VCaP (cell line): ENCODE measurements at regions not wholly inside any gene's neighbourhood (a gene's known extent, or its start where the extent isn't known, plus 50 kb on each side); places are given as distances from the start of the nearest gene placed in this dataset.

Experiments used
- H3K27ac ChIP-seq: fragments of 450-650 bp; 2 replicates; pipeline ENCODE4 v1.5.1; 2017
- CTCF ChIP-seq: fragments of 450-650 bp; conservative IDR thresholded peaks from 2 replicates; pipeline ENCODE4 v1.5.1; 2017; ENCODE audit warnings: mild to moderate bottlenecking, moderate library complexity

DNA sequence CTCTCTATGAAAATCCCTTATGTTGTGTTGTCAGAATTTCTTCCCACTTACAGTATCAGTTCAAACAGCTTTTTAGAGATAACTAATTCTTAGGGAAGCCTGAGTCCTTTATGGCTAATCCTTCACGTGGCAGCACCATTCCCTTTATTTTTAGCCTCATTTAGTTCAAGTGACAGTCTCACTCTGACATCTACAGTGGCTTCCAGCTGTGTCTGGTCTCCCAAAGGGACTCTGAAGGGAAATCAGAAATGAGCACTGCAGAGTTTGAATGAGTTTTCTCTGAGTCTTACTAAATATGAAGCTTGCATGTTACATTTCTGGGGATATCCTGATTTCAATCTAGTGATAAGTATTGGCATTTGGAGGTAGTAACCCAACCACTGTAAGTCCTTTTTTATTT is 1104.1 kb downstream of the CDH11 start:
- H3K27ac ChIP-seq = no peak overlapping the region
- no peak for TF ChIP-seq CTCF

DNA sequence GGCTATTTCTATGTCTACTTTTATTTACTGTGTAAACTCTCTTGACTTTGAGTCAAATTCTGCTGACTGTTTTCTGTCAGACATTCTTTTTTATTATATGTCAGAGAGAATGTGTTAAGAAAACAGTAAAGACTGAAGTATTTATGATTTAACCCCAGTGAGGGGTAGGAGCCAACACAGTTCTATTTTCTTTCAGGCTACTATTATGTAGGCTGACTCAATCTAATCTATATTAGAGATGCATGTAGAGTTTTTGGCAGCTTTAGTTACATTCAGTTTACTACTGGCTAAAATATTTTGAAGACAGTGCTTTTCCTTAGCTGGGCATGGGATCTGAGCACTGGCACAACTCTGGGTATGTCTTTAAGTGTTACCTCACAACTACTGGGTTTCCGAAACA is 1108.0 kb downstream of the CDH11 start:
- H3K27ac ChIP-seq = no peak overlapping the region
- TF ChIP-seq CTCF = no peak

- TF ChIP-seq CTCF = no peak
- no peak overlapping the region for H3K27ac ChIP-seq
Measured at GRCh38 chr16:64012166-64012565, 1109.7 kb downstream of the CDH11 start.

DNA sequence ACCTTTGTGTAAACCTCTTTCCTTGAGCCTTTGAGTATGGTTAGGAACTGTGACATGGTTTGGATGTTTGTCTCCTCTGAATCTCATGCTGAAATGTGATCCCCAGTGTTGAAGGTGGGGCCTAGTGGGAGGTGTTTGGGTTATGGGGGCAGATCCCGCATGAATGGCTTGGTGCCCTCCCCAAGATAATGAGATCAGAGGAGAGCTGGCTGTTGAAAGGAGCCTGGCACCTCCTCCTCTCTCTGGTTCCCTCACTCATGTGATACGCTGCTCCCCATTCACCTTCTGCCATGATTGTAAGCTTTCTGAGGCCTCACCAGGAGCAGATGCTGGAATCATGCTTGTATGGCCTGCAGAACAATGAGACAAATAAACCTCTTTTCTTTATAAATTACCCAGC is 1110.2 kb downstream of the CDH11 start:
- no peak overlapping the region for H3K27ac ChIP-seq
- no peak for TF ChIP-seq CTCF

GRCh38 chr16:64008131-64008530 is 1113.7 kb downstream of the CDH11 start:
- H3K27ac ChIP-seq = no peak overlapping the region
- TF ChIP-seq CTCF = no peak

DNA sequence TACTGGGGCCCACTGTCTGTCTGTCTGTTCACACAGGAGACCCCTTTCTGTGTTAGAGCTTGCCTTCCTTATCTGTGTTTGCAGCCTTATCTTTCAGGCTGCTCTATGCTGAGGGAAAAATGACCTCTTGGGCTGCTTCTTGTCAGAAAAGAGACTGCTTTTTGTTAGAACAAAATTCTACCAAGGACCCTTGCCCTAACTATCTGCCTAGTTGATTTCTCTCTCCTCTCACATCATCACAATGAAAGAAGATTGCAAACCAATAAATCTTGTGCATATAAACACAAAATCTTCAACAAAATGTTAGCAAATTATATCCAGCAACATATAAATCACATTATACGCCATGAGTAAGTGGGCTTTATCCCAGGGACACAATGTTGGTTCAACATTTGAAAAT is 1117.7 kb downstream of the CDH11 start:
- H3K27ac ChIP-seq = no peak overlapping the region
- no peak for TF ChIP-seq CTCF

- no peak for TF ChIP-seq CTCF
- no peak overlapping the region for H3K27ac ChIP-seq
Measured at GRCh38 chr16:63995025-63995424, 1126.8 kb downstream of the CDH11 start.

- TF ChIP-seq CTCF = no peak
- no peak overlapping the region for H3K27ac ChIP-seq
Measured at GRCh38 chr16:63983401-63983800, 1138.5 kb downstream of the CDH11 start.
